GM18502 (cell line): ENCODE measurements at regions not wholly inside any gene's neighbourhood (a gene's known extent, or its start where the extent isn't known, plus 50 kb on each side); places are given as distances from the start of the nearest gene placed in this dataset.

Experiments
- ATAC-seq: cut with Tn5 transposase; IDR thresholded peaks from one replicate; pipeline ENCODE4 v1.9.1; 2021; ENCODE audit warnings: mild to moderate bottlenecking; ENCODE audit not compliant: unreplicated experiment, poor library complexity

GRCh38 chr4:22045051-22045630, 96.6 kb upstream of the KCNIP4 start:
- no peak for ATAC-seq

- no peak for ATAC-seq
These were observed 82.9 kb upstream of the KCNIP4 start for GRCh38 chr4:22031423-22031822.

DNA sequence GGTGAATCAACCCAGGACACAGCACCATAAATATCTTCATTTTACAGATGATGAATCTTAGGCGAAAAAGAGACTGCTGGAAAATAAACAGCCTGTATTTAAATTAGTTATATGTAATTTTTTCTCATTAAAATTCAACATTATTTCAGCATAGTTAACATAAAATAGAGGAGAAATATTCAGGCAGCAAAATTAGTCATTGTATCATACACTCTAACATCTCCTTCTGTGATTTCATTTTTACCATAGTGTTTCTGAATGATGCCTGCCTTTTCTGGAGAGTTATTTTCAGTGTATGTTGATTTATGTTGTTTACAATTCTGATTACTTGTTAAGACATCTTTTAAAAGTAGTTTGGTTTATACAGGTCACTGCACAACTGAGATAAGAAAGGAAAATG, 82.3 kb upstream of the KCNIP4 start:
- ATAC-seq: no peak

DNA sequence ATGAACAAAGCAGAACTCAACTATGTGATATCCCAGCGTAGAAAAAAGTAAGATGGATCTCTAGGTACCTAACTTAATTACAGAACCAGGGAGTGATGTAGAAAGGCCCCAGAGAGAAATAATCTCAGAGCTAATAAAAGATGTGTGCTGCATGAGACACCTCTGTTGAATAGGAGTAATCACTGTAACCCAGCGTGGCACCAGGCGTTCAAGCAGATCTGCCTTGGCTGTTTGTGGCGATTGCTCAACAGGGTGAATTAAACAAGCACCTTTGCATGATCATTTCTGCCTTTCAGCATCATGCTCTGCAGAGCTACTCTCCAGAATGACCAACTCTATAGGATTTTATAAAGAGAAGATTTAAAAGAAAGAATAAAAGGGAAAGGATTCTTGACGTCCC, 81.7 kb upstream of the KCNIP4 start:
- no peak for ATAC-seq

DNA sequence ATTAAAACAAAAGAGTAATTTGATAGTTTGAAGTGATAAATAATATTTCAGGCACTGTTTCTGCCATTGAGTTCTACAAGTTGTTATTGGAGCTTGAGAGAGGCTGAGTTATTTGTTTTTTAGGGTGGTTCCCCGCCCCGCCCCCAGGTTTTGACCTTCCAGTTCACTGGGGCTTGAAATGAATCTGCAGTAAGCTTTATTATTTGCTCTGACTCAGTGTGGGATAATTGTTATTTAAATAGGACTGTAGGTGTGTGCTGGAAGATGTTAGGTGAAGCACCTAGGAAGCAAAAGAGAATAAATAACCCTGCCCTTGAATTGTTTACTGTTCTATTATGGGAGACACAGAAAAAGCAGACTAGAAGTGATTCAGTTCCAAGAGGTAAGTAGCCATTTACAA, 81.2 kb upstream of the KCNIP4 start:
- no peak for ATAC-seq

DNA sequence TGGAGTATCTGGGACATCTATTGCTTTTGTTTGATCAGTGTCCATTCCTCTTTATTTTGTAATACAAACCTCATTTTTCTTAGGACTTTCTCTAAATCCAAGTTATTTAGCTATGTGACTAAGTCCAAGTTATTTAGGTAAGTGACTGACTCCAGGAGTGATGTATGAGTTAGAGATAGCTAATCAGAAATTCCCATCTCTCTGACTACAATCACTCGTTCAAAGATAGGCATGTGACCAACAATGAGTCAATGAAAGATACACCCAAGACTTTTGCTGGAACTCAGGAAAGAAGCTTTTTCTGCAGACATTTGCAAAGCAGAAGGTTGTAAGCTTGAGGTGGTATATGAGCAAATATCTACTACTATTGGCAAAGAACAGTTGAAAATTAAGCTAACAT, 72.5 kb upstream of the KCNIP4 start:
- no peak for ATAC-seq

GRCh38 chr4:22020129-22020528, 71.6 kb upstream of the KCNIP4 start:
- no peak for ATAC-seq

- ATAC-seq: no peak
These were observed 71.1 kb upstream of the KCNIP4 start for GRCh38 chr4:22019676-22020075.

DNA sequence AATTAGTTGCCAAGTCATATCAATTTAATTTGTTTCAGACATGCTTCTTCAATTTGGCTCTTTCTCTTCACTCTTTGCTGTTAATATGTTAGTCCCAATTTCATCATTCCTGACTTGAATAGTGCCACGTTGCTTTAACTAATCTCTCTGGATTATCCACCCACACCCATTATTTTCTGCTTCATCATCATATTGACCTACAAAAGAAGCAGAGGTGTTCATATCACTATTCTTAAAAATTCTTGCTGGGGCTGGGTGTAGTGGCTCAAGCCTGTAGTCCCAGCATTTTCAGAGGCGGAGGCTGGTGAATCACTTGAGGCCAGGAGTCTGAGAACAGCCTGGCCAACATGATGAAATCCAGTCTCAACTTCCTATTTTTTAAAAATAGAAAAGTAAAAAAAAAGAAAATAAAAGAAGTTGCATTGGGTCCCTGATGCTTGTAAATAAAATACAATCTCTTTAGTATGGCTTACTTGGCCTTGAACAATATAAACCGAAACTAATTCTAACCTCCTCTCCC, 65.7 kb upstream of the KCNIP4 start:
- no peak for ATAC-seq

DNA sequence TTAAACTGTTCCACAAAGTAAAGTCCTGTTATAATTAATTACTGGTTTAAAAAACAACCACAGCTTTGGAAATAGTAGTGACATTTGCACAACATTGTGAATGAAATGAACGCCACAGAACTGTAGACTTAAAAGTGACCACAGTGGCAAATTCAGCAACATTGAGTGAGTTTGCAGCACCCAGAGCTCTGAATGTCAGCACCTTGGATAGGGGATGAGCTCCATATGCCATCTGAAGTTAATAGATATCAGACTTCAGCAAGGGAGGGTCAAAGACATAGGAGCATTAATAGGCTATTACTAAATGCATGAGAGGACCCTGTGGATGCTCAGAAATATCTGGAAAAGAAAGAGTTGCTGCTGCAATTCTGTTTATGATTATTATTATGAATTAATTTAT, 55.3 kb upstream of the KCNIP4 start:
- no peak for ATAC-seq
